Astrocyte of the spinal cord (primary cell): ENCODE measurements at regions not wholly inside any gene's neighbourhood (a gene's known extent, or its start where the extent isn't known, plus 50 kb on each side); places are given as distances from the start of the nearest gene placed in this dataset.
A peak's percentile ranks its signal among the peaks of the same experiment; 100 is the strongest.

Experiments used
- DNase-seq: peaks from one replicate; pipeline ENCODE4 v3.0.0; 2011; ENCODE audit warnings: low read depth, low spot score
- H3K4me3 ChIP-seq: 2 replicates; pipeline ENCODE4 v1.5.1; 2011; ENCODE audit warnings: low read depth, mild to moderate bottlenecking, low read length, moderate library complexity
- CTCF ChIP-seq: IDR thresholded peaks from 2 replicates; pipeline ENCODE4 v1.5.1; 2012; ENCODE audit warnings: low read depth, mild to moderate bottlenecking, low read length, inconsistent platforms
- in situ Hi-C: cut with HindIII; loops from 2 replicates; pipeline ENCODE4 v1.10.0; 2017; ENCODE audit warnings: low sequenced_read_pairs

DNA sequence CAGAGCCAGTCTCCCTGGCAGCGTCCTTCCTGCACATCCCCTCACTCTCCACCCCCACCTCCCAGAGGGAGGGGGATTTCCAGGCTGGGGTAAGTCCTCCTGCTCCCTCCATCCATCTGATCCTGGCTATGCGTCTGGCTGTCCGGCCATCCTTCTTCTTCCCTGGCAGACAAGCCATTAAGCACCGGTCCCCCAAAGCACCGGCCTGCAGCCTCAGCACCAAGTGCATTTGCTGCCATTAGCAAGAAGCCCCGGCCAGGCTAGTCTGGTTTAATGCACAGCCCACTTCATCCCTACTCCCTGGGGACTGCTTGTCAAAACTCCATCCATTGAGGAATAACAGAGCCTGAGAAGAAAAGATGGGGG lies 208.7 kb upstream of the IER5L start:
- TF ChIP-seq CTCF, result no peak
- no peak for DNase-seq
- no peak overlapping the region for H3K4me3 ChIP-seq
- in situ Hi-C loops, result no loop called here

- DNase-seq, result no peak
- no peak for TF ChIP-seq CTCF
- H3K4me3 ChIP-seq, result no peak overlapping the region
- in situ Hi-C loops, result no loop called here
These were observed 207.3 kb upstream of the IER5L start for GRCh38 chr9:129385211-129385934.

- in situ Hi-C loops, result no loop called here
- no peak for DNase-seq
- TF ChIP-seq CTCF, result no peak
- H3K4me3 ChIP-seq, result no peak overlapping the region
These were observed 206.6 kb upstream of the IER5L start for GRCh38 chr9:129384491-129385210.

GRCh38 chr9:129383561-129384490 lies 205.8 kb upstream of the IER5L start:
- peak; percentile 65 for DNase-seq
- no peak for TF ChIP-seq CTCF
- peak overlapping the region; percentile 27 for H3K4me3 ChIP-seq
- in situ Hi-C loops, result no loop called here

DNA sequence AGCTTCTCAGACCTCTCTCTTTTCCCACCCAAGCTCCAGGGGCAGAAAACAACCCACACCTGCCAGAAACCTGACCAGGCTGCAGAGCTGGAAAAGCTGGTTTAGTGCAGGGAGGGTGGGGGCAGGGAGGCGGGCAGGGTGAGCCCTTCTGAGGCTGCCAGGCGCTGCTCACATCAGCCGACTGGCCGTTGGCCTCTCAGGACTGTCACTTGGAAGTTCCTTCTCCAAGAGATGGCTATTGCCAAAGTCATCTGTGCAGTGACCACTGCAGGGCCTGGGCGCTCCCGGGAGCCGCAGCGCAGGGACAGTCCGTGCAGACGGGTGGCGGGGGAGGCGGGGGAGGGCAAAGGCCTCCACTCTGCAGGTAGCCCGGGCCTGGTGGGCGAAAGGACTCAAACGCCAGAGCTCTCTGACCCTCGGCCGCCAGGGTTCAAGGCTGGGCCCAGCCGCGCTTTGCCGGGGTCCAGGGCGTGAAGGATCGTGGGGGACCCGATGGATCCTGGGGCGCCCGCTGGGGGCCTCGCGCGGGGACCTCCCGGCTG lies 205.0 kb upstream of the IER5L start:
- DNase-seq, result no peak
- in situ Hi-C loops, result no loop called here
- peak overlapping the region; percentile 27 for H3K4me3 ChIP-seq
- TF ChIP-seq CTCF, result no peak

DNA sequence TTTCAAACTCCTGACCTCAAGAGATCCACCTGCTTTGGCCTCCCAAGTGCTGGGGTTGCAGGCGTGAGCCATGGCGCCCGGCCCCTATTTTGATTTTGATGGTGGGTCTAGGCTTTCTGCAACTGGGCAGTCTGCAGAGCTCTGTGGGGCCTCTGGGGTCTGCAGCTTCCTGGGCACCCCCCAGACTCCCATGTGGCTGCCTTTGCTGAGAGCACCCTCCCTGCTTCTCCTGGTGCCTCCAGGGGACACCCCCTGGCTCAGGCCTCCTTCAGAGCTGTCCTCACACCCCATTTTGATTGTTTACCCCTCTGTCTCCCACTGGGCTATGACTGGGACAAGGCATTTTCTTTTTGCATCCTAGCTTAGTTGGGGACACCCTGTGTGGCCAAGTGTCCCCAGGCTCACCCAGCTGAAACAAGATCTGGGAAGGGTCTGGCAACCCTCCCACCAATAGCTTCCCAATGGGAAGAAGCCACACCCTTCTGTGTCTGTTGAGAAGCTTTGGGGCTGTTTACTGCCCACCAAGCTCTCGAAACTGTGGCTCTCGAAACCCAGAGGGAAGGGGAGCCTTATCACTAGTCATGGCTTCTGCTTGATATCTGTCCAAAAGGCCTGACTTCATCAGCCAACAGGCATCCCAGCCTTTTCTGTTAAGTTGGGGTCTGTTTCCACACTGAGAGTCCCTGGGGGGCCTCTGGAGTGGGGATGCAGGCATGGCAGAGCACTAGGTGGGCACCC lies 204.4 kb upstream of the IER5L start:
- H3K4me3 ChIP-seq, result no peak overlapping the region
- in situ Hi-C loops, result no loop called here
- no peak for TF ChIP-seq CTCF
- DNase-seq, result no peak
